ENCODE measurements at regions not wholly inside any gene's neighbourhood (a gene's known extent, or its start where the extent isn't known, plus 50 kb on each side); places are given as distances from the start of the nearest gene placed in this dataset.
"Not testable (repeated sequence)": the region's sequence is repeated elsewhere in the genome, so short reads cannot be mapped to it uniquely, and the experiment has no call there.

GRCh38 chr4:74505355-74505978 lies 60.5 kb downstream of the AREG start:
- ATAC-seq (peak; percentile 81), DNase-seq (peak; percentile 52 to 55)
- intact Hi-C loops (cut with DNase I, micrococcal nuclease), result not testable (repeated sequence)

DNA sequence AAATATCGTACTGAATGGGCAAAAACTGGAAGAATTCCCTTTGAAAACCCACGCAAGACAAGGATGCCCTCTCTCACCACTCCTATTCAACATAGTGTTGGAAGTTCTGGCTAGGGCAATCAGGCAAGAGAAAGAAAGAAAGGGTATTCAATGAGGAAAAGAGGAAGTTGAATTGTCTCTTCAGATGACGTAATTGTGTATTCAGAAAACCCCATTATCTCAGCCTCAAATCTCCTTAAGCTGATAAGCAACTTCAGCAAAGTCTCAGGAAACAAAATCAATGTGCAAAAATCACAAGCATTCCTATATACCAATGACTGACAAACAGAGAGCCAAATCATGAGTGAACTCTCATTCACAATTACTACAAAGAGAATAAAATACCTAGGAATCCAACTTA lies 64.4 kb downstream of the AREG start:
- intact Hi-C loops (cut with DNase I, micrococcal nuclease); DNase-seq; ATAC-seq: not testable (repeated sequence)

- intact Hi-C loops (cut with DNase I, micrococcal nuclease), result no loop called here
- ATAC-seq (no peak), DNase-seq (no peak)
Measured at GRCh38 chr4:74516303-74516702, 71.4 kb downstream of the AREG start.

GRCh38 chr4:74517996-74518395 lies 73.1 kb downstream of the AREG start:
- intact Hi-C loops (cut with DNase I, micrococcal nuclease), result no loop called here
- no peak for ATAC-seq
- DNase-seq, result no peak

GRCh38 chr4:74522251-74522991 lies 77.5 kb downstream of the AREG start:
- no peak for ATAC-seq
- intact Hi-C loops (cut with DNase I, micrococcal nuclease), result no loop called here
- DNase-seq, result no peak

DNA sequence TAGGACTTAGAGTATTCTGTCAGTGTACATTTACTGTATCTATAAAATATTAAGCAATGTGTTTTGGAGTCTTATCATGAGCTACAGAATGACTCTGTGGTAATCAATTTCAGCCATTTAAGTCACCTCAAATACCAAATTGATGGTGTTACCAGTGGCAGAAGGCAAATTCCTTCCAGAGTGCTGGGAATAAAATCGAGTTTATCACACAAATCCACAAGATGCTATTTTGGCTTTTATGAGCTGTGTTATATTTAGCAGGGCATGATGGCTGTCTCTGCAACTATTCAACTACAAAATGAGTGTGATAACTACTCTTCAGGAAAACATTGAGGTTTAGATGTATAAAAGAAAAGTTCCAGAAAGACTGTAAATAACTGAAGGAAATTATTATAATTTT lies 78.2 kb downstream of the AREG start:
- no peak for ATAC-seq
- intact Hi-C loops (cut with DNase I, micrococcal nuclease), result no loop called here
- no peak for DNase-seq

DNA sequence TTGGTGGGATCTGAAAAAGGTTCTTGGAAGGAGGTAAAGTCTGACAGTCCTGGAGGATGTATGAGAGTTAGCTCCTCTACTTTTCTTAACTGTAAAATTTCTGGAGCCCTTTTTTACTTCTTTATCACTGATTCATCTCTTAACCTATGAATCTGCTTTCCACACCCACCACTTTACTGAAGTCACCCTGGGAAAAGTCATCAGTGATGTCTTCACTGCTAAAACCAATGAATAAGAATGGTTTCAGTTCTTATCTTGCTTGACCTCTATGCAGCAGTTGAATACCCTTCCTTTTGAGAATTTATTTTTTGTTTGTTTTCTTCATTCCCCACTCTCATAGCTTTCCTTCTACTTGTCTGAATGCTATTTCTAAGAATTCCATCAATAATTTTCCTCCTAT lies 80.0 kb downstream of the AREG start:
- intact Hi-C loops (cut with DNase I, micrococcal nuclease), result no loop called here

DNA sequence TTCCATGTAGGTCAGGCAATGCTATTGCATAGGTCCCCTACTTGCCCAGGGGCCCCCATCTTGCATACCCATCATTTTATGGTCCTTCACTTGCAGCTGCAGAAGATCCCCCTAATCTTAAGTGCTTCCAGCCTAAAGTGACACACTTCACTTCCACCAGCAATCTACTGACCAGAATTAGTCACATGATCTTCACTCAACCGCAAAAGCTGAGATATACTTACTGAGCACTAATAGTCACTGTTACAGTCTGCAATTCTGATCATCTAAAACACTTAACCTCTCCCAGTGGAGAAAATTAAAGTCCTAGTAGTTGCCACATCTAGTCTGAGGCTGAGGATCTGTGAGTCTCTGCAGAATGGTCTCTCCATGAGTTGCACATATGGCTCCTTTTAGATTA lies 82.1 kb downstream of the AREG start:
- intact Hi-C loops (cut with DNase I, micrococcal nuclease), result no loop called here
- DNase-seq, result no peak
- no peak for ATAC-seq

More for the DNA sequence above, 80.0 kb downstream of the AREG start:
- no peak for DNase-seq
- ATAC-seq, result no peak

DNA sequence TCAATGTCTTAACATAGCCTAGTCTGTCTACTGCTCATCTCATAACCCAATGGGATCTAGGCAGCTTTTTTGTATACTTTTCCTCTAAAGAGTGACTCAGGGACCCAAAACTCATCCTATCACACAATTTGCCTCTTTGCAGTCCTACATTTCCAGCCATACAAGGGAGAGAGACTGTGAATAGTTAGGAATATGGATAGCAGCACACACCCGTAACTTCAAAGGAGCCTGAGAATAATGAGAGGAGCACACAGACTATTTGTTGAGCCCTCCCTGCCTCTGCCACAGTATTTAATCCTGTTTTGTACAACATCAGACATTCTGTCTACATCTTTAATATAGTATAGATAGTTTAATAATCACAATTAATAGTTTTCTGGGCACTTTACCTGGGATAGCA lies 83.2 kb downstream of the AREG start:
- no peak for ATAC-seq
- no peak for DNase-seq
- intact Hi-C loops (cut with DNase I, micrococcal nuclease), result no loop called here

GRCh38 chr4:74529284-74530041 lies 84.5 kb downstream of the AREG start:
- ATAC-seq (peak; percentile 84), DNase-seq (peak; percentile 21 to 58)
- intact Hi-C loops (cut with DNase I, micrococcal nuclease), result no loop called here

DNA sequence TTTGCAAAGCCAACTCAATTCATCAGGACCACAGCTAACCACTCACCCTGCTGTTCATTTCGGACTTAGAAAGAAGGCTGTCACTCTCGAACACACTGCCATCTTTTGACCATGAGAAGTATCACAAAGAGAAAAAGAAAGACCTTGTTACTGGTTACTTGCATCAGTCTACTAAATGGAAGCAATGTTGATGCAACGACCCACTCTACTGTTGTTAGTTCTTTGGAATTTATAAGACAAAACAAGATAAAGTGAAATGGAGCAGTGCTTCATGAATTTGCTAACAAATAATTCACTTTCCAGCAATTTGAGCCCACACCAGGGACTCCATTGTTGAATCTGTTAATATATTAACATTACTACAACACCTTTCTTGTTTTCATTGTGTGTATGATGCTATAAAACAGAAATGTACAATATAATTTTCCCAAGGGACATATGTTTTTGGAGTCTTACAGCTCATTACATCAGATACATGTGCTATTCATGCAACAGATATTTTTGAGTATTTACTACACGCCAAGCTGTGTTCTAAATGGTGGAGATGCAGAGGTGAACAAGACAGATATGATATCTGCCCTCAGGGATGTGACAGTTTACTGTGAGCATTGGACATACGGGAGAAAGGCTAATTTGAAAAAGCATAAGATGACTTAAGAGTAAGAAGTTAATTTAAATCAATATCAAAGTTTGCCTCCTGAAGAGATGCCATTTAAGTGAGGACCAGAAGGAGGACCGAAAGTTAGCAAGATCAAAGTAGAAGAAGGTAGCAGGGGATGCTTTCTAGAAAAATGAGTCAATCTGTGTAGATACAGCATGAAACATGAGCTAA lies 87.2 kb downstream of the AREG start:
- DNase-seq (no peak), ATAC-seq (peak; percentile 40)
- intact Hi-C loops (cut with DNase I, micrococcal nuclease), result no loop called here

DNA sequence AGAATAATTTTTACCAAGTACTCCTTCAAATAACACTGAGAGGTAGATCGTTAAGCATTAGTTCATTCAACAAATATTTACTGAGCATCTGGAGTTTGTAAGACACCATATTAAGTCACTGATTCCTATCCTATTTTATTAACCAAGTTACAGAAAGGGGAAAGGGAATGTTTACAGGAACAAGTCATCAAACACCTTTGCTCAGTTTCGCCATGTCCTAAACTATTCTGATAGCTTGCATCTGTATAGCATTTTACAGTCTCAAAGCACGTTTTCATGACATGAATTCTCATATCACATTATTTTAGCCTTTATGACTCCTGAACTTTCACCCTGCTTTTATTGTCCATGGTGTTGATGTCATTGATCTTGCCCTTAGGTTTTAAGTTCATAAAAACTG lies 89.2 kb downstream of the AREG start:
- peak; percentile 66 for ATAC-seq
- intact Hi-C loops (cut with DNase I, micrococcal nuclease), result no loop called here
- no peak for DNase-seq

DNA sequence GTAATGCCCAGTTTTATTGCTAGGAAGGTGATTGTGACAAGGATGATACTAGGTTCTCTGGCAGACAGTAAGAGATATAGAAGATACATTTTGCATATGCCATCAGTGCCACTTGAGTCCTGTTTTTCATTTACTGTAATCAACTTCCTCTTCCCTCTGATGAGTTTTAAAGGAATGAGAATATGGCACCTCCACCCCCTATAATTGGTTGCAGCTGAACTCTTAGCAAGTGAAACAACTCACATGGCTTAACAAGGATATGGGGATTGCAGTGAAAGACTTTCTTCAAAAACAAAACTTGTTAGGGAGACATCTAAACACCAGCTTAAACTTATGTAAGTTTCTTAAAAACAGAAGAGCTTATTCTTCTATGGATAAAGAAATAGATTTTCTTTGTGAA lies 90.0 kb downstream of the AREG start:
- intact Hi-C loops (cut with DNase I, micrococcal nuclease), result no loop called here
- peak; percentile 65 for ATAC-seq
- no peak for DNase-seq

GRCh38 chr4:74535512-74535911 lies 90.6 kb downstream of the AREG start:
- intact Hi-C loops (cut with DNase I, micrococcal nuclease), result no loop called here
- ATAC-seq, result peak; percentile 59

DNA sequence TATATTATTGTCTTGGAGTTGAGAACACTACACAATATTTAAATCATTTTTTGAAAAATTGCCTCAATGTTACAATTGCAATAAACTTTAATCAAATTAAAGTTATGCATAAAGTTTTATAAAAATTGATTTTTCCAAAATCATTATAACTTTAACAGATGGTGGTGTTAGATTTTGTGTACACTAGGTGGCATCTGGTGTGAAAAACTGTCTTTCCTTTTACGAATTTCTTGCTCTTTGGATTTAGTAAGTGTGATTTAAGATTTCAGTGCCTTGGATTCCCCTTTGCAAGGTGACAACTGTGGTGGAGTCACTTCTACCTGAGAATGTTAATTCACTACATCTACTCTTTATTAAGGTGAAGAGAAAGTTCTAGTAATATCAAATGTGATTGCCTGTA lies 91.6 kb downstream of the AREG start:
- no peak for DNase-seq
- ATAC-seq, result no peak
- intact Hi-C loops (cut with DNase I, micrococcal nuclease), result no loop called here

More at GRCh38 chr4:74535512-74535911, 90.6 kb downstream of the AREG start:
- no peak for DNase-seq

- ATAC-seq (no peak), DNase-seq (no peak)
- intact Hi-C loops (cut with DNase I, micrococcal nuclease), result no loop called here
Measured at GRCh38 chr4:74537459-74537858, 92.5 kb downstream of the AREG start.

DNA sequence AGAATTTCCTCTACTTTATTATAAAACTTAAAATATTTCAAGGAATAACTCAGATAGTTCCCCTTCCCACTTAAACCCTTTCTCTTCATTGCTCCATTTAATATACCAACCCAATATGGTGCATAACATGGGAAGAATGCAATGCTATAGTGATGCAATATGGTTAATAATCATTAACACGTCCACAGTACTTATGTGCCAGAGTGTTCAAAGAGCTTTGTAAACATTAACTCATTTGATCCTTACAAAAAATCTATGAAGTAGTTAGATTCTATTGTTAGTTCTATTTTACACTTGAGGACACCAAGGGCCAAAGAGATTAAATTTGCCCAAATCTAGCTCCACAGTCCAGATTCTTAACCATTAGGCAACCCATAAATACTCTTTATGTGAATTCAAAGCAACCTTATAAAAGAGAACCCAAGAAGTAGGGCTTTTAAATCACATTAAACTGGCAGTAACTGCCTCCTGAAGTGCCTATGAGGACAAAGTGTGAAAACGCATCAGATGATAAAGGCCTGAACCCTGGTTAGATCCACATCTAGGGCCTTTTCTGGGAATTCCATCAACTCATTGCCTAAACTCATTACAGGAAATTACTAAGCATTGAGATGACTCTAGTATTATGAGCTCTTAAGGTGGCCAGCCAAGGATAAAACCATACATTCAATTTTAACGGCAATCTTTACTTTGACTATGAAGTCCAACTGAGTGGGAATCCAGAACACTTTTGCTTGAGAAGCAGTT lies 94.3 kb downstream of the AREG start:
- no peak for DNase-seq
- intact Hi-C loops (cut with DNase I, micrococcal nuclease), result no loop called here
- peak; percentile 60 for ATAC-seq

DNA sequence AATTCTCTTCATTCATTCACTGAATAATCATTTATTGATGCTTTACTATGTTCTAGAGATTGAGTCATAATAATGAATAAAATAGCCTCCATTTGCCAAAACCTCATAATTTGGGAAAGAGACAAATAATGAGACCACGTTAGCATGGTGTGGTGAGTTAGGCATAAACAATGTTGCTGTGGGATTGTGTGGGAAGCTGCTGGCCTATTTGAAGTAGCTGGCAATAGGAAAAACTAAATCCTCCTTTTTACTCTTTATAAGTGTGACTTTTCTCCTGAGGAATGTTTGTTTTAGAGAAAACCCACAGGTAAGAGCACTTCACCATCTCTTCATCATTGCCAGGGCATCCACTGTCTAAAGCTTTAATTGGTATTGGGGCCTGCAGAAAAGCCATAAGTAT lies 95.3 kb downstream of the AREG start:
- intact Hi-C loops (cut with DNase I, micrococcal nuclease), result loop anchor here in 1 of 2 donors (10.0 kb wide), 1 partner anchor 165 kb away; no protein-coding TSS in a partner anchor
- ATAC-seq, result no peak
- no peak for DNase-seq
